Amygdala (tissue), 56 donors: ENCODE measurements at regions not wholly inside any gene's neighbourhood (a gene's known extent, or its start where the extent isn't known, plus 50 kb on each side); places are given as distances from the start of the nearest gene placed in this dataset.
"Not testable (repeated sequence)": the region's sequence is repeated elsewhere in the genome, so short reads cannot be mapped to it uniquely, and the experiment has no call there.

Source experiments
- DNase-seq, 56 donors: peaks; one replicate each; lab custom pipeline; 2025; lab: John Stamatoyannopoulos, UW

DNA sequence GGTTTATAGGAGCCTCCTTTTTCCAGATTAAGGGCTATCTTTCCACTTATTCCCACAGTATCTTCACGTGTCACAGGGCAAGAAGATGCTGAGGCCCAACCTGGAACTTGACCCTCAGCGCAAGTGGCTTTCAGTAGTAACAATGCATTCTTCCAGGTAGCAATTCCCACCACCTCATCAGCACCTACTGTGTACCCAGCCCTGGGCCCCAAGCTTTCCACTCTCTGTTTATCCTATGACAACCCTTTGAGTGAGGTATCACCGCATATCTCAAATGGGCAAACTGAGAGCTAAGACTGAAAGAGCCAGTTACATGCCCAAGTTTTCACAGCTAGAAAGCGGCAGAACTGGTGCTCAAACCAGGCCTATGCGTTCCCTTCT lies 88.2 kb downstream of the CPN2 start:
- DNase-seq = no peak

DNA sequence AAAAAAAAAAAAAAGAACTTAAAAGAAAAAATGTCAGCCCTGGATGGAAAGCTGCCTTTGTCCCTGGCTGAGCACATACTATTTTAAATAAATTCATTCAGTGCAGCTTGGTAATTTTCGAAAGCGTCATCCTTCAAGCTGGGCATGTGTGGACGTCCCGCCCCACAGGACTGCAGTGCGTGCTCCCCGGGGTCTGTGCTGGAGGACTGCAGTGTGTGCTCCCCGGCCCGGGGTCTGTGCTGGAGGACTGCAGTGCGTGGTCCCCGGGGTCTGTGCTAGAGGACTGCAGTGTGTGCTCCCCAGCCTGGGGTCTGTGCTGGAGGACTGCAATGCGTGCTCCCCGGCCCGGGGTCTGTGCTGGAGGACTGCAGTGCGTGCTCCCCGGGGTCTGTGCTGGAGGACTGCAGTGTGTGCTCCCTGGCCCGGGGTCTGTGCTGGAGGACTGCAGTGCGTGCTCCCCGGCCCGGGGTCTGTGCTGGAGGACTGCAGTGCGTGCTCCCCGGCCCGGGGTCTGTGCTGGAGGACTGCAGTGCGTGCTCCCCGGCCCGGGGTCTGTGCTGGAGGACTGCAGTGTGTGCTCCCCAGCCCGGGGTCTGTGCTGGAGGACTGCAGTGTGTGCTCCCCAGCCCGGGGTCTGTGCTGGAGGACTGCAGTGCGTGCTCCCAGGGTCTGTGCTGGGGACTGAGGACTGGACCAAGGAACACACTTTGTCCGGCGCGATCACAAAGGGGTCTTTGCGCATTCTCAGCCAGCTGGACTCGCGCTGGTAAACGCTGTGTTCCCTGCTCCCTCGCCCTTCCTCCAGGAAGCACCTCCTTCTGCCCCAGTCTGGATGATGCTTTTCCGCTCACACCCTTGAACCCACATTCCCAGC lies 86.3 kb downstream of the CPN2 start:
- not testable (repeated sequence) for DNase-seq

DNA sequence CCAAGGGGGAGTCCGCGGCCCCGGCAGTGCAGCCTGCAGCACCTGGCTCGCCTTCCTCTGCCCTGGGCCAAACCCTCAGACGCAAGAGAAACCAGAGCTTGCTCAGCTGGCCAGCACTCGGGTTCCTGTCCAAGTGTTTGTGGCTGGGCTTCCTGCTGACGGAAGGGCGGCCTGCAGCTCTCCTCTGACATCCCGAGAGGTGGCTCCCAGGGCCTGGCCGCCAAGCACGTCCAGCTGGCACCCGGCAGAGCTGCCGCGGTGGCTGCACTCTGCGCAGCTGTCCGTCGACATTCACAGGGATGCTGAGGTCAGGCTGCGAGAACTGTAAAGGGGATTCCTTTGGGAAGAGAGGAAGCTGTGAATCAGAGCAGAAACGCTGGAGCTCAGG lies 85.6 kb downstream of the CPN2 start:
- peak in 38 of 56 donors; percentile 7 to 81 (median 46) for DNase-seq

- DNase-seq = no peak
These were observed 84.8 kb downstream of the CPN2 start for GRCh38 chr3:194265996-194266964.

- no peak for DNase-seq
These were observed 83.1 kb downstream of the CPN2 start for GRCh38 chr3:194267744-194268653.

GRCh38 chr3:194268654-194269512 lies 82.2 kb downstream of the CPN2 start:
- no peak for DNase-seq

- peak in 28 of 56 donors; percentile 12 to 64 (median 33) for DNase-seq
These were observed 81.5 kb downstream of the CPN2 start for GRCh38 chr3:194269610-194270145.

DNA sequence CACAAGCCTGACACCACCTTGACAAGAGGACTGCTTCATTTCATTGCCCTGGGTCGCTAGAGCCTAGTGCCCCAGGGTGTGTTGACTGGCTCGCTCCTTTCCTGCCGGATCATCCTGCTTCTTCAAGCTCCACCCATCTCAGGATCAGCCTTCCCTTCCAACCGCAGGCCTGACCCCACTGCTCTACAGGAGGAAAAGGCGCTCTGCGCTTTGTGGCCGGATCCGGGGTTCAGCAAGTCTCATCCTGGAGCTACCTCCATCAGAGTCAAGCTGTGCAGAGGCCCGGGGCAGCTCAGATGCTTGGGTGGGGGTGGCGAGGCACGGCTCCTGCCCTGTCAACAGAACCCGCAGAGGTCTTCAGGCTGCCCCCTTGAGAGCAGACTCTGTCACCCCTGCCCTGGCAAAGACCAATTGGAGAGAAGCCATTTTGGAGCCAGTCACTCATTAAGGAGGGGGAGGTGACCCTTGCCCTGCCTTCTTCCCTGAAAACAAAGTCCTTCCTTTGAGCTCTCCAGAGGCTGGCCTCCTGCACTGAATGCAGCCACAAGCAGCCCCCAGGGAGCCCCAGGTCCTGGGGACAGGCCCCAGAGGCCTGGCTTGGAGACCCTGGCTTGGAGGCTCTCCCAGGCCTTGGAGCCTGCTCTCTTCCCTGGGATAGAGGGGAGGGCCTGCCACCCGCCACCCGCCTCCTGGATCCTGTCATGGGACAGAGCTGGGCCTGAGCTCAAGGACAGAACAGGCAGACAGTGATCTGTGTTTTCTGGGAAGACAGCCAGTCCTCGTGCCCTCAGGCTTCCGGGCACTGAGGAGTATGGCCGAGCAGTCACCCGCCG lies 80.3 kb downstream of the CPN2 start:
- peak; percentile 55 to 97 (median 92) for DNase-seq

DNA sequence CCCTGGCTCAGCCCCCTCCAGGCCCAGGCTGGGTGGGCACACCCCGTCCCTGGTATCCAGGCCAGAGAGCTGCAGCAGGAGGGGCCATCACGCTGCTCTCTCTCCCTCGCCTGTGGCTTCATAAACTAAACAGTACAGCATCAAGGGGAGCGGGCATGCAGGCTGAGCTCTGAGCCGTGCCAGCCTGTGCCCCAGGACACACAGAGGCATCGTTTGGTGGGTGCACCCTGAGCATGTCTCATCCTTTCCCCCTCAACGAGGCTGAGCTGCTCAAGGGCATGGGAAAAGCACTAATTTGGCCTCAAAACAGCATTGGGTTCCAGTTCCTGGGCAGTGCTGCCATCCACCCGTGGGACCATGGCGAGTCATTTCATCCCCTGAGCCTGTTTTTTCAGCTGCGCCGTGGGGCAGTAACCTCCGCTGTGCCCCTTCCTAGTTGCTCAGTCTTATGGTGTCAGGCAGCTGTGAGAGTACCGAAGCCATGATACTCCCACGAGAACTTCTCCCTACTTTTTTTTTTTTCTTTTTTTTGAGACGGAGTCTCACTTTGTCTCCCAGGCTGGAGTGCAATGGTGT lies 79.6 kb downstream of the CPN2 start:
- DNase-seq = no peak

DNA sequence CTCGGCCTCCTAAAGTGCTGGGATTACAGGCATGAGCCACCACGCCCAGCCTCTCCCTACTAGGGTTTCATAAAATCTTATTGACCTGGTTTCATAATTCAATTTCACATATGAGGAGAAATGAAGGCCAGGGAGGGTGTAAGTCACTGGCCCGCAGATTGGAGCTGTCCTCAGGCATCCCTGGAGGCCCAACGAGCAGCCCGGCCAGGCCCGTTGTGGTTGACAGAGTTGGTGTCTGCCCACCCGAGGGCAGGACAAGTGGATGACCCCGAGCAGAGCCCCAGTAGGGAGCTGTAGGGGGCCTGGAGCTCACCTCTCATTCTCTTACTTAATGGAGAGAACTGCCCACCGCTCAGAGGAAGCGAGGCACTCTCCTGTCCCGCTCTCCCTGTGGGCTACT lies 78.9 kb downstream of the CPN2 start:
- DNase-seq = no peak

GRCh38 chr3:194272861-194273742 lies 78.0 kb downstream of the CPN2 start:
- no peak for DNase-seq

GRCh38 chr3:194273743-194274310 lies 77.3 kb downstream of the CPN2 start:
- no peak for DNase-seq

DNA sequence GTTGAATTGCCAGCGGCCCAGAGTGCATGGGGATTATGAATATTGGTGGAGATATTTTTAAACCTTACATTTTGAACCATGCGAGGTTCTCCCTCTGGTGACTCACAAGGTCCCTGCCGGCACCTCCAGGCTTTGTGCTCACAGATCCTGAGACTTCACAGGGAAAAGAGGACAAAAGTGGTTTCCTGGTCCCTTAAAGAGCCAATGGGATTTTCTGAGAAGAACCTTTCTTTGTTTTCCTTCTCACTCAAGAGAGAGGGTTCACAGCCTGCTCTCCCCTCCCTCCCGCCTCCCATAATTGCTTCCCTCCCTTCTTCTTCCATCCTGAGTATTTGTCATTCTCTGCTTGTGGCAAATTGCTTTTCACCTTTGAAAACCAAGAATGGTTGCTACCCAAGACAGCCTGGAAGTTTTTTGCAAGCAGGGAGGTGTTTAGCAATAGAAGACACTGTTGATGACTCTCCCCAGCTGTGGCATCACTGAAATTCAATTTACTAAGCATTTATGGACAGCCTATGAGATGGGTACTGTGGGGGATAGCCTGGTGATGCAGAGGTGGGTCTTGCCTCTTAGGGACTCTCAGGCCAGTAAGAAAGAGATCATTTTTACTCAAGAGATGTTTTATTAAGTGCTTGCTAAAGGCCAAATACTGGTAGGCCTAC lies 76.6 kb downstream of the CPN2 start:
- DNase-seq = no peak

DNA sequence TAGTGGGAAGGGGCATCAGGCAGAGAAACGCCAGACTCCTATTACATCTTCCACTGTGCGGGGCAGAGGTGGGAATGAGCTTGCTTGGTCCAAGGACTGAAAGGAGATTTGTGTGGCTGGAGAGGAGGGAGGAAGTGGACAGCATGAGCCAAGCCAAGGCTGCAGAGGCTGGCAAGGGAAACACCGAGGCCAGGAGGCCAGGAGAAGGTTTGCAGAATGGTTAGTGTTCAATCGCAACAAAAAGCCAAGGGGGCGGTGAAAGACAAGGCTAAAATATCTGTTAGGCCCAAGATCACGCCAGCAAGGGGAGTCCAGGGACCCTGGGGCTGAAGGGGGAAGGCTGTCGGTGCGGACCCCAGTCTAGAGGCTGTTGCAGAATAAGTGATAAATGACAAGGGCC lies 75.8 kb downstream of the CPN2 start:
- DNase-seq = no peak

DNA sequence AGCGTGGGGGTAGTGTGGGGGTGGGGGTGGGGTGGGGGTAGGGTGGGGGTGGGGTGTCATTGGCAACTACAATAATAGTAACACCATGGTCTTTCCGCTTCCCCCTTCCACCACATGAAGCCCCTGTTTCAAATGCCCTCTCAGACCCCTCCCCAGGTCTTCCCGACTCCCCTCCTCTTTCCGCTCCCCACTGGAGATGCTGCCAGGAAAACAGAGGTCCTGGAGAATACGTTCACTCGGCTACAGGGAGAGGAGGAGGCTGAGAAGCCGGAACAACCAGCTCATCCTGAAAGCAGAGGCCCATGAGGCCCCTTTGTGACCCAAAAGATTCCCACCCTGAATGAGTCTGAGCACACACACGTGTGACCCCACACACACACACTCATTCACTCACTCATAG lies 75.4 kb downstream of the CPN2 start:
- DNase-seq = no peak

DNA sequence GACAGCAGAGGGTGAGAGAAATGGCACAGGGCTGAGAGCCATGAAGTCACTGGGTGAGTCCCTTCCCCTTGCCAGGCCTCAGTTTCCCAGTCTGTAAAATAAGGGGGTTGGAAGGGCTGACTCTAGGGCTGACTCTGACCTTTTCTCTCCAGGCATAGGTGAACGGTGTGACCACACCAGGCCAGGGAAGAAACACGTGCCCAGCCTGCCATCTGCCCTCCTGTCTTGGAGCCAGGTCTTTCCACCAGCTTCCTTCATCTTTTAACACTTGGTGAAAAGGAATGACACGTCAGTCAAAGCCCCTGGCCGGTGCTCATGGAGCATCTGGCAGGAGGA lies 74.4 kb downstream of the CPN2 start:
- DNase-seq = no peak
